ENCODE measurements at regions not wholly inside any gene's neighbourhood (a gene's known extent, or its start where the extent isn't known, plus 50 kb on each side); places are given as distances from the start of the nearest gene placed in this dataset.

GRCh38 chr14:49193332-49194065, 392.7 kb downstream of the RPS29 start:
- ATAC-seq: no peak
- TF ChIP-seq OSR1 (CRISPR knock-in tag; IDR thresholded peaks at IDR 0.05) (no peak), ISL1 (CRISPR knock-in tag; IDR thresholded peaks at IDR 0.05) (no peak), ZNF70 (CRISPR knock-in tag; IDR thresholded peaks at IDR 0.05) (no peak), PPARA (CRISPR knock-in tag; IDR thresholded peaks at IDR 0.05; ENCODE audit: borderline replicate concordance) (no peak), ZC3H10 (CRISPR knock-in tag; IDR thresholded peaks at IDR 0.05) (no peak), TCF4 (CRISPR knock-in tag; IDR thresholded peaks at IDR 0.05; ENCODE audit: borderline replicate concordance) (no peak), GLIS3 (CRISPR knock-in tag; IDR thresholded peaks at IDR 0.05) (no peak), ARNTL (CRISPR knock-in tag; IDR thresholded peaks at IDR 0.05; ENCODE audit: borderline replicate concordance, low read depth) (no peak), BACH2 (CRISPR knock-in tag; IDR thresholded peaks at IDR 0.05; ENCODE audit: borderline replicate concordance) (no peak), POU6F1 (CRISPR knock-in tag; IDR thresholded peaks at IDR 0.05; ENCODE audit: borderline replicate concordance, low read depth) (no peak)

- TF ChIP-seq ARNTL (CRISPR knock-in tag; IDR thresholded peaks at IDR 0.05; ENCODE audit: borderline replicate concordance, low read depth) (no peak), ZFP3 (CRISPR knock-in tag; IDR thresholded peaks at IDR 0.05) (no peak), ZNF8 (CRISPR knock-in tag; IDR thresholded peaks at IDR 0.05) (no peak), ZC3H10 (CRISPR knock-in tag; IDR thresholded peaks at IDR 0.05) (no peak), TCF4 (CRISPR knock-in tag; IDR thresholded peaks at IDR 0.05; ENCODE audit: borderline replicate concordance) (no peak), TSHZ2 (CRISPR knock-in tag; IDR thresholded peaks at IDR 0.05) (no peak), RARB (CRISPR knock-in tag; IDR thresholded peaks at IDR 0.05) (no peak), ZNF70 (CRISPR knock-in tag; IDR thresholded peaks at IDR 0.05) (no peak), CSDC2 (CRISPR knock-in tag; IDR thresholded peaks at IDR 0.05) (no peak), CSRNP3 (CRISPR knock-in tag; IDR thresholded peaks at IDR 0.05) (no peak), OSR1 (CRISPR knock-in tag; IDR thresholded peaks at IDR 0.05) (no peak), SNAI2 (CRISPR knock-in tag; IDR thresholded peaks at IDR 0.05) (no peak), GLIS3 (CRISPR knock-in tag; IDR thresholded peaks at IDR 0.05) (no peak), ISL1 (CRISPR knock-in tag; IDR thresholded peaks at IDR 0.05) (no peak), POU6F1 (CRISPR knock-in tag; IDR thresholded peaks at IDR 0.05; ENCODE audit: borderline replicate concordance, low read depth) (no peak)
- no peak for ATAC-seq
These were observed 394.8 kb downstream of the RPS29 start for GRCh38 chr14:49191380-49191779.

GRCh38 chr14:49189375-49189774, 396.8 kb downstream of the RPS29 start:
- no peak for ATAC-seq

More at GRCh38 chr14:49189375-49189774, 396.8 kb downstream of the RPS29 start:
- TF ChIP-seq CREB5 (CRISPR knock-in tag; IDR thresholded peaks at IDR 0.05; ENCODE audit: low read depth) (no peak), OSR1 (CRISPR knock-in tag; IDR thresholded peaks at IDR 0.05) (no peak), BACH2 (CRISPR knock-in tag; IDR thresholded peaks at IDR 0.05; ENCODE audit: borderline replicate concordance) (no peak), PPARA (CRISPR knock-in tag; IDR thresholded peaks at IDR 0.05; ENCODE audit: borderline replicate concordance) (no peak), ZNF565 (CRISPR knock-in tag; conservative IDR thresholded peaks at IDR 0.05; ENCODE audit: low read depth) (no peak), CSRNP3 (CRISPR knock-in tag; IDR thresholded peaks at IDR 0.05) (no peak), GLIS3 (CRISPR knock-in tag; IDR thresholded peaks at IDR 0.05) (no peak), ZNF8 (CRISPR knock-in tag; IDR thresholded peaks at IDR 0.05) (no peak), TCF4 (CRISPR knock-in tag; IDR thresholded peaks at IDR 0.05; ENCODE audit: borderline replicate concordance) (no peak), ARNTL (CRISPR knock-in tag; IDR thresholded peaks at IDR 0.05; ENCODE audit: borderline replicate concordance, low read depth) (no peak), ISL1 (CRISPR knock-in tag; IDR thresholded peaks at IDR 0.05) (no peak), ZFP30 (CRISPR knock-in tag; IDR thresholded peaks at IDR 0.05) (no peak), TOX (CRISPR knock-in tag; IDR thresholded peaks at IDR 0.05; ENCODE audit: borderline replicate concordance) (no peak), ZFP3 (CRISPR knock-in tag; IDR thresholded peaks at IDR 0.05) (no peak), ZNF70 (CRISPR knock-in tag; IDR thresholded peaks at IDR 0.05) (no peak), SNAI2 (CRISPR knock-in tag; IDR thresholded peaks at IDR 0.05) (no peak), PATZ1 (CRISPR knock-in tag; IDR thresholded peaks at IDR 0.05; ENCODE audit: borderline replicate concordance) (no peak)

Measured in SK-N-SH treated with all-trans-retinoic acid at 6 μM for 48 hours (cell line).